Endothelial cell of umbilical vein (primary cell): ENCODE measurements at regions not wholly inside any gene's neighbourhood (a gene's known extent, or its start where the extent isn't known, plus 50 kb on each side); places are given as distances from the start of the nearest gene placed in this dataset.
"Not testable (repeated sequence)": the region's sequence is repeated elsewhere in the genome, so short reads cannot be mapped to it uniquely, and the experiment has no call there.

ENCODE experiments used
- BruUV-seq: library from RNA; stranded (reverse); fragments of 400-500 nt; replicated peaks from 2 replicates; lab custom pipeline; 2021; lab: Mats Ljungman, UMichigan
- CTCF ChIA-PET: fragments of 300-600, 350-600 bp; sonication (Branson Sonifier 250); formaldehyde crosslinking; loops from one replicate; lab custom pipeline; 2021; ENCODE audit warnings: antibody characterized with exemption, inconsistent platforms; lab: Charles Lee
- POLR2A ChIA-PET: fragments of 300-600, 350-600 bp; sonication (Branson Sonifier 250); formaldehyde crosslinking; loops from one replicate; lab custom pipeline; 2021; ENCODE audit warnings: antibody characterized with exemption, inconsistent platforms; lab: Charles Lee
- DNase-seq: peaks from one replicate; pipeline ENCODE4 v3.0.0-alpha.2; 2011; ENCODE audit warnings: low read depth, low spot score
- FAIRE-seq: peaks from 2 replicates; lab custom pipeline; 2011; peaks lifted over from hg19 to GRCh38; lab: Jason Lieb, UNC
- H2AFZ ChIP-seq: 2 replicates; pipeline ENCODE4 v1.6.0; 2012; ENCODE audit warnings: low read depth, low read length, control low read depth, inconsistent platforms
- H3K27ac ChIP-seq: 2 replicates; pipeline ENCODE4 v1.5.1; 2011; ENCODE audit warnings: low read depth, mild to moderate bottlenecking, control low read depth, low read length, moderate library complexity; ENCODE audit not compliant: insufficient read depth
- H3K27me3 ChIP-seq, 2 experiments: 2 replicates each; pipeline versions ENCODE4 v1.6.0 to v1.6.1; 2011; ENCODE audit warnings: low read length in 2 of 2, mixed read lengths in 1 of 2; ENCODE audit not compliant: control insufficient read depth in 2 of 2, insufficient read depth in 2 of 2
- H3K36me3 ChIP-seq, 2 experiments: 2 replicates in 1 of 2; 3 replicates in 1 of 2; pipeline ENCODE4 v1.5.1; 2011; ENCODE audit warnings: low read length in 2 of 2, mild to moderate bottlenecking in 1 of 2, moderate library complexity in 1 of 2; ENCODE audit not compliant: control insufficient read depth in 2 of 2, insufficient read depth in 2 of 2; ENCODE audit errors: extremely low read depth in 1 of 2
- H3K4me1 ChIP-seq: 3 replicates; pipeline ENCODE4 v1.5.1; 2011; ENCODE audit warnings: mild to moderate bottlenecking, low read length; ENCODE audit not compliant: control insufficient read depth, insufficient read depth; ENCODE audit errors: extremely low read depth
- H3K4me2 ChIP-seq: 2 replicates; pipeline ENCODE4 v1.6.1; 2011; ENCODE audit warnings: low read length, control low read depth, mixed read lengths; ENCODE audit not compliant: insufficient read depth
- H3K4me3 ChIP-seq, 3 experiments: fragments of 200-600 bp in 1 of 3; sonication (generic), shearing (Covaris generic) in 1 of 3; replicated peaks in 1 of 3; 2 replicates each; pipeline ENCODE4 v1.5.1; 2011 to 2016; ENCODE audit warnings: control low read depth in 3 of 3, low read length in 3 of 3, mild to moderate bottlenecking in 2 of 3, inconsistent platforms in 1 of 3, low read depth in 1 of 3, moderate library complexity in 1 of 3; ENCODE audit not compliant: insufficient read depth in 1 of 3
- H3K79me2 ChIP-seq: 2 replicates; pipeline ENCODE4 v1.6.0; 2012; ENCODE audit warnings: low read length, inconsistent platforms; ENCODE audit not compliant: control insufficient read depth, insufficient read depth
- H3K9ac ChIP-seq: replicated peaks from 2 replicates; pipeline ENCODE3; 2011; ENCODE audit warnings: low read length, control low read depth; ENCODE audit not compliant: insufficient read depth; ENCODE audit errors: extremely low read depth
- H3K9me1 ChIP-seq: replicated peaks from 3 replicates; pipeline ENCODE4 v1.6.0; 2011; ENCODE audit warnings: mild to moderate bottlenecking, low read length; ENCODE audit not compliant: control insufficient read depth, insufficient read depth; ENCODE audit errors: extremely low read depth
- H3K9me3 ChIP-seq: replicated peaks from 2 replicates; pipeline ENCODE4 v1.5.1; 2012; ENCODE audit warnings: low read length, inconsistent platforms; ENCODE audit not compliant: control insufficient read depth, insufficient read depth
- H4K20me1 ChIP-seq: replicated peaks from 2 replicates; pipeline ENCODE3; 2011; ENCODE audit warnings: mild to moderate bottlenecking, low read length; ENCODE audit not compliant: control insufficient read depth, insufficient read depth; ENCODE audit errors: extremely low read depth
- CTCF ChIP-seq, 2 donors: IDR thresholded peaks; 1 replicate in 1 of 2; 2 replicates in 1 of 2; pipeline ENCODE4 v1.5.1; 2011; ENCODE audit warnings: low read length in 2 of 2, mild to moderate bottlenecking in 2 of 2, moderate library complexity in 2 of 2, control low read depth in 1 of 2, inconsistent platforms in 1 of 2, low read depth in 1 of 2; ENCODE audit not compliant: insufficient read depth in 1 of 2; ENCODE audit errors: extremely low read depth in 1 of 2
- EZH2 ChIP-seq: IDR thresholded peaks from 2 replicates; pipeline ENCODE4 v1.6.1; 2012; ENCODE audit warnings: borderline replicate concordance, low read depth, mild to moderate bottlenecking, moderate library complexity, low read length, inconsistent platforms; ENCODE audit not compliant: severe bottlenecking
- FOS ChIP-seq: IDR thresholded peaks from 2 replicates; pipeline ENCODE4 v1.6.1; 2011; ENCODE audit warnings: mild to moderate bottlenecking, low read length, moderate library complexity, borderline replicate concordance; ENCODE audit not compliant: insufficient read depth
- GATA2 ChIP-seq: IDR thresholded peaks from 2 replicates; pipeline ENCODE4 v1.7.0; 2011; ENCODE audit warnings: low read depth, mild to moderate bottlenecking, moderate library complexity, mixed read lengths, low read length; ENCODE audit not compliant: insufficient read length, insufficient read depth
- JUN ChIP-seq: IDR thresholded peaks from 2 replicates; pipeline ENCODE4 v1.6.1; 2011; ENCODE audit warnings: borderline replicate concordance, low read depth; ENCODE audit not compliant: insufficient read length, insufficient read depth
- MYC ChIP-seq: IDR thresholded peaks from one replicate; pipeline ENCODE4 v1.6.1; 2011; ENCODE audit warnings: mild to moderate bottlenecking, low read depth, low read length
- POLR2A ChIP-seq: IDR thresholded peaks from 2 replicates; pipeline ENCODE4 v1.6.1; 2012; ENCODE audit warnings: low read depth, mild to moderate bottlenecking, control low read depth, low read length
- POLR2AphosphoS5 ChIP-seq: IDR thresholded peaks from 2 replicates; pipeline ENCODE4 v1.6.1; 2012; ENCODE audit warnings: low read depth, mild to moderate bottlenecking, control low read depth, low read length, moderate library complexity; ENCODE audit not compliant: insufficient read depth
- dilution Hi-C: fragments of 300-500 bp; cut with MboI; formaldehyde crosslinking; loops from one replicate; pipeline ENCODE4 v1.15.0; 2019; ENCODE audit warnings: low sequenced_read_pairs; ENCODE audit not compliant: extremely low pct_ligation_motif_present
- intact Hi-C: fragments of 100-400 bp; cut with micrococcal nuclease; formaldehyde crosslinking; loops from one replicate; pipeline ENCODE4 v1.10.0; 2022
- TF ChIP-seq, protein P1 (sequence below): IDR thresholded peaks from 2 replicates; pipeline ENCODE4 v1.6.1; 2011; ENCODE audit not compliant: insufficient read depth, insufficient read length

- H2AFZ ChIP-seq: no peak overlapping the region
- H3K36me3 ChIP-seq: no peaks in the 10 kb centered on the region
- H3K4me3 ChIP-seq: no peak overlapping the region
- no peak overlapping the region for H3K9ac ChIP-seq
- ChIA-PET POLR2A (no interaction called here), CTCF (no interaction called here)
- TF ChIP-seq EZH2 (no peak), GATA2 (no peak), JUN (no peak), POLR2AphosphoS5 (no peak), POLR2A (no peak), CTCF (IDR thresholded peaks at IDR 0.05; ENCODE audit: extremely low read depth in 1 of 2, insufficient read depth in 1 of 2, low read depth in 1 of 2, low read length in 2 of 2) (no peak), FOS (no peak), MYC (no peak)
- TF ChIP-seq, protein P1, sequence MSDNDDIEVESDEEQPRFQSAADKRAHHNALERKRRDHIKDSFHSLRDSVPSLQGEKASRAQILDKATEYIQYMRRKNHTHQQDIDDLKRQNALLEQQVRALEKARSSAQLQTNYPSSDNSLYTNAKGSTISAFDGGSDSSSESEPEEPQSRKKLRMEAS: no peak
- FAIRE-seq (no peak), DNase-seq (no peak)
- no peaks in the 10 kb centered on the region for H3K9me1 ChIP-seq
- no peak overlapping the region for H3K4me2 ChIP-seq
- H3K79me2 ChIP-seq: no peaks in the 10 kb centered on the region
- no peak overlapping the region for H3K27ac ChIP-seq
- BruUV-seq: no TSS peak
- no peaks in the 10 kb centered on the region for H3K27me3 ChIP-seq
- no peaks in the 10 kb centered on the region for H3K9me3 ChIP-seq
- H4K20me1 ChIP-seq: no peaks in the 10 kb centered on the region
- intact Hi-C loops: no loop called here
- H3K4me1 ChIP-seq: no peaks in the 10 kb centered on the region
- dilution Hi-C loops: no loop called here
Measured at GRCh38 chr7:69540287-69540686, 58.0 kb upstream of the AUTS2 start.

GRCh38 chr7:69541779-69542432 lies 56.4 kb upstream of the AUTS2 start:
- CTCF ChIA-PET, H3K4me1 ChIP-seq, H3K9me3 ChIP-seq, dilution Hi-C loops, H2AFZ ChIP-seq, H3K27ac ChIP-seq, BruUV-seq, H3K9ac ChIP-seq, FAIRE-seq, H3K4me2 ChIP-seq, H3K27me3 ChIP-seq, intact Hi-C loops, DNase-seq, H4K20me1 ChIP-seq, H3K36me3 ChIP-seq, H3K79me2 ChIP-seq, H3K9me1 ChIP-seq, H3K4me3 ChIP-seq, POLR2A ChIA-PET: not testable (repeated sequence)
